NCI-H748 (cell line): ENCODE measurements at regions not wholly inside any gene's neighbourhood (a gene's known extent, or its start where the extent isn't known, plus 50 kb on each side); places are given as distances from the start of the nearest gene placed in this dataset.

Experiments used
- DNase-seq: peaks from one replicate; lab custom pipeline; 2025; ENCODE audit not compliant: unreplicated experiment; lab: John Stamatoyannopoulos, UW

- no peak for DNase-seq
Observed at GRCh38 chr10:28481968-28482367, 51.0 kb upstream of the WAC start.
